Thoracic aorta (tissue), 2 donors: ENCODE measurements at regions not wholly inside any gene's neighbourhood (a gene's known extent, or its start where the extent isn't known, plus 50 kb on each side); places are given as distances from the start of the nearest gene placed in this dataset.
"Not testable (repeated sequence)": the region's sequence is repeated elsewhere in the genome, so short reads cannot be mapped to it uniquely, and the experiment has no call there.

Experiments
- ATAC-seq: fragments of 150-250 bp; one replicate; pipeline ENCODE4 v1.8.0; 2017; ENCODE audit warnings: low read depth; ENCODE audit not compliant: insufficient number of reproducible peaks, low FRiP score
- DNase-seq: peaks from one replicate; pipeline ENCODE4 v3.0.0-alpha.2; 2020; ENCODE audit warnings: low spot score
- H3K27ac ChIP-seq, 2 donors: fragments of 200-600 bp; sonication (generic); 1 replicate in 1 of 2; 2 replicates in 1 of 2; pipeline ENCODE4 v1.5.1; 2016; ENCODE audit warnings: mild to moderate bottlenecking in 2 of 2, moderate library complexity in 2 of 2
- H3K27me3 ChIP-seq: fragments of 200-600 bp; sonication (generic); replicated peaks from 2 replicates; pipeline ENCODE4 v1.6.0; 2016; ENCODE audit warnings: mild to moderate bottlenecking; ENCODE audit not compliant: insufficient read depth
- H3K36me3 ChIP-seq: fragments of 200-600 bp; sonication (generic); one replicate; pipeline ENCODE4 v1.5.1; 2016
- H3K4me1 ChIP-seq, 2 donors: fragments of 200-600 bp; sonication (generic); 1 replicate in 1 of 2; 2 replicates in 1 of 2; pipeline versions ENCODE4 v1.5.1 to v1.6.0; 2016; ENCODE audit warnings: low read depth in 2 of 2, mild to moderate bottlenecking in 1 of 2; ENCODE audit not compliant: control insufficient read depth in 1 of 2
- H3K4me3 ChIP-seq: fragments of 200-600 bp; sonication (generic); 2 replicates; pipeline ENCODE4 v1.5.1; 2016; ENCODE audit warnings: mild to moderate bottlenecking
- H3K9me3 ChIP-seq: fragments of 200-600 bp; sonication (generic); 2 replicates; pipeline ENCODE4 v1.5.1; 2016

GRCh38 chr1:148432318-148432717 is 50.8 kb downstream of the PPIAL4G start:
- not testable (repeated sequence) for H3K4me1 ChIP-seq, H3K9me3 ChIP-seq, H3K27ac ChIP-seq, DNase-seq, H3K4me3 ChIP-seq, H3K27me3 ChIP-seq, ATAC-seq, H3K36me3 ChIP-seq

DNA sequence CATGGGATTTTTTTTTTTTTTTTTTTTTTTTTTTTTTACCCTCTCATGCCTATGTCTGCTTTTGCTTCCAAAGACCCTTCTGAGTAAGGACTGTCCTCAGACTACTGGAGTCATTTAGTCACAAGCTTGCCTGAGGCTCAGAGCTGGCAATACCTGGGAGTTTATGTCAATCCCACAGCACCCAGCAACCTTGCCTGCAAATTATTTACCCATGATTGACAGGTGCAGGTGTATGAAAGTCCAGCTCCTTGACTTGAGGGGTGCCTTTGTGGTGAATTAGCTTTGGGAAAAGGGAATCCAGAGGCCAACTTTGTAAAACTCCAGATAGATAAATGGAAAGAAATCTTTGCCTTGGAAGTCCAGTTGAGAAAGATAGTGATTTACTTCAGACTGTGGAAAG is 53.2 kb downstream of the PPIAL4G start:
- not testable (repeated sequence) for ATAC-seq, H3K4me1 ChIP-seq, H3K9me3 ChIP-seq, H3K27ac ChIP-seq, H3K36me3 ChIP-seq, H3K4me3 ChIP-seq, DNase-seq, H3K27me3 ChIP-seq

DNA sequence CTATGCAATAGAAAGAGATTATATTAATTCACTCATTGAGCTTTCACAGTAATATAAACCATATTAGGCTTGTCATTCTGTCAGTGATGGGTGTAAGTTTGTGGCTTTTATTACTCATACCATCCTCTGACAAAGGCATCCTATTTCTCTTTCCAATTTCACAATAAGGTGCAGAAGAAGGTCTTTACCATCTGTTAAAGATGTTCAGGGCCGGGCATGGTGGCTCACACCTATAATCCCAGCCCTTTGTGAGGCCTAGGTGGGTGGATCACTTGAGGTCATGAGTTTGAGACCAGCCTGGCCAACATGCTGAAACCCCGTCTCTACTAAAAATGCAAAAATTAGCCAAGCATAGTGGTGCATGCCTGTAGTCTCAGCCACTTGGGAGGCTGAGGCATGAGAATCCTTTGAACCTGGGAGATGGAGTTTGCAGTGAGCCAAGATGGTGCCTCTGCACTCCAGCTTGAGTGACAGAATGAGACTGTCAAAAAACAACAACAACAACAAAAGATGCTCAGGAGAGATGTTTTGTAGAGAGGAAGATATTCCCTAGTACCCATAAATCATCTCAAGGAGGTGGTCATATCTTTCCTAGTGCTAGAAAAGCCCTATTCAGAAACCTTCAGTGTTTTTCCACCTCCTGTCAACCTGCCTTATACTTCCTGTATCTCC is 56.0 kb downstream of the PPIAL4G start:
- DNase-seq, H3K4me3 ChIP-seq, H3K27ac ChIP-seq, ATAC-seq, H3K36me3 ChIP-seq, H3K9me3 ChIP-seq, H3K27me3 ChIP-seq, H3K4me1 ChIP-seq: not testable (repeated sequence)

DNA sequence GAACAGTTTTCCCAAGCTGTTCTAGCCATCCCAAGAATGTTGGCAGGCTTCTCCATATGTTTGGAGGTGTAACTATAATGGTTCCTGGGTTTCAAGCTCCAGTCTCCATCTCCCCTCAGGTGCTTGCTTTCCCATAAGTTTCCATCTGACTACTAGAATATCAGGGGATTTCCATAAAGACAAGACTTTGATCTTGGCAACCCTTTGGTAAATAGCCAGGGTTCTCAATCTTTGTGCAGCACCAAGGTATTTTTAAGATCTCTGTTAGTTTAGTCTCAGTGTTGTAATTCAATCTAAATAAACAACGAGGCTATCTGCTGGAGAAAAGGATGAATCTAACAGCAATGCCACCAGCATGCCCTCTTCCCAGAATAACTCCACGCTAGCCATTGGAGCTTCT is 56.7 kb downstream of the PPIAL4G start:
- H3K36me3 ChIP-seq, H3K4me3 ChIP-seq, ATAC-seq, H3K27ac ChIP-seq, H3K4me1 ChIP-seq, H3K9me3 ChIP-seq, DNase-seq, H3K27me3 ChIP-seq: not testable (repeated sequence)

GRCh38 chr1:148424143-148425003 is 58.7 kb downstream of the PPIAL4G start:
- not testable (repeated sequence) for H3K9me3 ChIP-seq, H3K4me1 ChIP-seq, H3K27ac ChIP-seq, ATAC-seq, H3K27me3 ChIP-seq, H3K36me3 ChIP-seq, H3K4me3 ChIP-seq
- peak; percentile 9 for DNase-seq

DNA sequence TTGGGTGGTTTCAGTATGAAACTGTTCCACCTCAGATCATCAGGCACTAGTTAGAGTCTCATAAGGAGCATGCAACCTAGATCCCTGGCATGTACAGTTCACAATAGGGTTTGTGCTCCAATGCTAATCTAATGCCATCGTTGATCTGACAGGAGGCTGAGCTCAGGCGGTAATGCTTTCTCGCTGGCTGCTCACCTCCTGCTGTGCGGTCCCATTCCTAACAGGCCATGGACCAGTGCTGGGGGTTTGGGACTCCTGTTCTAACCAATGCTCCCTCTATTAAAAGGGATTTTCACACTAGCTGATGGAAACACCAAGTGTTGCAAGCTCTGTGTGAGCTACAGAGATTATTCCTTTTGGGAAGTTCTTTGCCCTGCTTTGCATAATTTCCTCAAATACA is 60.2 kb downstream of the PPIAL4G start:
- not testable (repeated sequence) for H3K9me3 ChIP-seq, H3K27ac ChIP-seq, ATAC-seq

DNA sequence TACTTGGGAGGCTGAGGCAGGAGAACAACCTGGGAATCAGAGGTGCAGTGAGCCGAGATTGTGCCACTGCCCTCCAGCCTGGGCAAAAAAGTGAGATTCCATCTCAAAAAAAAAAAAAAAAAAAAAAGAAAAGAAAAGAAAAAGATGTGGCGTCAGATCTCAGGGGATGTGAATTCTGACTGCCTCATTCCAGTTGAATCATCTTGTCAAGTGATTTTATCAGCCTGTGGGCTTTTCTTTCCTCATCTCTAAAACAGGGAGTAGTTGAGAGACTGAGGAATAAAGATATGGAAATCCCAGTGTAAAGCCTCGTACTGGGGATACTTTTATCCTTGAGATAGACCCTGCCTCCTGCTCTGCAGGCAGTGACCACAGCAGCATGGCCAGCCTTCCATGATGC is 65.9 kb downstream of the PPIAL4G start:
- ATAC-seq, H3K9me3 ChIP-seq, H3K27ac ChIP-seq, H3K27me3 ChIP-seq, H3K4me1 ChIP-seq, DNase-seq, H3K36me3 ChIP-seq, H3K4me3 ChIP-seq: not testable (repeated sequence)

More for the DNA sequence above, 60.2 kb downstream of the PPIAL4G start:
- H3K4me1 ChIP-seq, DNase-seq, H3K27me3 ChIP-seq, H3K36me3 ChIP-seq, H3K4me3 ChIP-seq: not testable (repeated sequence)

DNA sequence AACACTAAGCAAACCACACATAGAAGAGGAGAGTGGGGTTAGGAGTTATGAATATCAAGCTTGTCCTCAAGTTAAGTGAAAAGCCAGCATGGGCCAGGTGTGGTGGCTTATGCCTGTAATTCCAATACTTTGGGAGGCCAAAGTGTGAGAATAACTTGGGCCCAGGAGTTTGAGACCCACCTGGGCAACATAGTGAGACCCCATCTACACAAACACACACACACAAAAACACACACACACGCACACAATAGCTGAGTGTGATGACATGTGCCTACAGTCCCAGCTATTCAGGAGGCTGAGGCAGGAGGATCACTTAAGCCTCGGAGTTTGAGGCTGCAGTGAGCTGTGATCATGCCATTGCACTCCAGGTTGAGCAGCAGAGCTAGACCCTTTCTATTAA is 69.7 kb downstream of the PPIAL4G start:
- H3K9me3 ChIP-seq, ATAC-seq, H3K4me3 ChIP-seq, H3K27ac ChIP-seq, H3K4me1 ChIP-seq, H3K27me3 ChIP-seq, DNase-seq, H3K36me3 ChIP-seq: not testable (repeated sequence)

DNA sequence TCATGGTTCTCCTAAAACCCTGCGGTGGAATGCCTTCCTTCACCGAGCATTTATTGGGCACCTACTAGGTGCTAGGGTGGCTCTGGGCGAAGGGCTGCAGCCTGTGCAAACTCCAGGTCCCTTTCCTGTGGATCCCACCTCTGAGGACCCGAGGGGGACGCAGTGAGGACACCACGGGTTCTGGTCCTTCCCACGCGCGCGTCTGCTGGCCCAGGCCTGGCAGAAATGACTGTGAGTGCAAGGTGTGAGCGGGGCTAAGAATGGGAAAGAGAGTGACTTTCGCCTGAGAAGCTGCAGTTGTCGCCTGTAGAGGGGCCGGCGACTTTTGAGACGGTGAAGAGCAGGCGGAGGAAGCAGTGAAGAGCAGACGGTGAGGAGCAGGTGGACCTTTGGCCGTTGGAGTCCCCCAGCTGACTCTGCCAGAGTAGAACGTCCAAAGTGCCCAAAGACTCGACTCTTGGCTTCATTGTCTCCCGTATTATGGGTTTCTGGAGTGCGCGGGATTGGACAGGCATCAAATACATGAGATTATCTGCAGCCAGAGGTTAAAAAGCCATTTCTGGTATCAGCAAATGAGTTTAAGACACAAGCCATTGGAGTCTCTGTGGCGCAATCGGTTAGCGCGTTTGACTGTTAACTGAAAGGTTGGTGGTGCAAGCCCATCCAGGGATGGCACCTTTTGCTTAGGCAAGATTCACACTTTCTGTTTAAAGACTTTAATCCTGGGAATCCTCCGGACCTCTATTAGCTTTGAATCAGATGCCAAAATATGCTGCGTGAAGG is 78.1 kb downstream of the PPIAL4G start:
- H3K4me3 ChIP-seq, DNase-seq, H3K9me3 ChIP-seq, H3K36me3 ChIP-seq, ATAC-seq, H3K4me1 ChIP-seq, H3K27ac ChIP-seq, H3K27me3 ChIP-seq: not testable (repeated sequence)

DNA sequence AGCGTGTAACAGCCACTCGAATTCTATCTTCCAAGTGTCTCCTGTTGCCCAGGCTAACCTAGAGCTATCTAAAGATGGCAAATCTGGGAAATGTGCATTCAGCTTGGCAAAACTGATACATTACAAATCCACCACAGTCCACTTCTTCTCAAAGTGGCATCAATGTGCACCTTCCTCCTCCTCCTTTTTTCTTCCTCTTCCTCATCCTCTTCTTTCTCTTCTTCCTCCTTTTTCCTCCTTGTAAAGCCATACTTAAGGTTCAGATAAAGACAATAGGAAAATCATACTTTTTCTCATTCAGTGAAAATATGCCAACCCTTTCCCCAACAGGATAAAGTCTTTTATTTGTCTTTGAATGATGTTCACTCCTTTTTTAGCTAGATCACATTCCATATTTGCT is 79.2 kb downstream of the PPIAL4G start:
- H3K4me3 ChIP-seq, H3K9me3 ChIP-seq, DNase-seq, H3K4me1 ChIP-seq, H3K27me3 ChIP-seq, H3K36me3 ChIP-seq, H3K27ac ChIP-seq, ATAC-seq: not testable (repeated sequence)

DNA sequence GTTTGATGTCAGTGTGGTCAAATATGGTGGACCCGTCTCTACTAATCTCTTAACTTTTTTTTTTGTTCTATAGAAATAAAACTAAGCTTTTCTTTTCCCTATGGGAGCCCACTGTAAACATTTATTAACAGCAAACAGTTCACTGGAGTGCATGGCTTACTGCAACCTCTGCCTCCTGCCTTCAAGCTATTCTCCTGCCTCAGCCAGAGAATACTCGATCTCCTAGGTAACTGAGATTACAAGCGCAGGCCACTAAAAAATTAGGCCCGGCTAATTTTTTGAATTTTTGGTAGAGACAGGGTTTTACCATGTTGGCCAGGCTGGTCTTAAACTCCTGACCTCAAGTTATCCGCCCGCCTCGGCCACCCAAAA is 80.0 kb downstream of the PPIAL4G start:
- DNase-seq, ATAC-seq, H3K27ac ChIP-seq: not testable (repeated sequence)

More for the DNA sequence above, 80.0 kb downstream of the PPIAL4G start:
- H3K9me3 ChIP-seq, H3K36me3 ChIP-seq, H3K27me3 ChIP-seq, H3K4me1 ChIP-seq: not testable (repeated sequence)
- H3K4me3 ChIP-seq = peak overlapping the region; percentile 79
